ENCODE measurements at regions not wholly inside any gene's neighbourhood (a gene's known extent, or its start where the extent isn't known, plus 50 kb on each side); places are given as distances from the start of the nearest gene placed in this dataset.
"Not testable (repeated sequence)": the region's sequence is repeated elsewhere in the genome, so short reads cannot be mapped to it uniquely, and the experiment has no call there.

GRCh38 chr4:137468836-137469235 is 63.5 kb downstream of the PCDH18 start:
- no peak for DNase-seq (ENCODE audit: low spot score)

GRCh38 chr4:137467537-137467936 is 64.8 kb downstream of the PCDH18 start:
- DNase-seq (ENCODE audit: low spot score), result no peak

GRCh38 chr4:137463377-137464003 is 68.8 kb downstream of the PCDH18 start:
- no peak for DNase-seq (ENCODE audit: low spot score)

GRCh38 chr4:137455647-137456321 is 76.5 kb downstream of the PCDH18 start:
- DNase-seq (ENCODE audit: low spot score), result no peak

- DNase-seq (ENCODE audit: low spot score), result no peak
Measured at GRCh38 chr4:137454767-137455166, 77.5 kb downstream of the PCDH18 start.

GRCh38 chr4:137452799-137453198 is 79.5 kb downstream of the PCDH18 start:
- DNase-seq (ENCODE audit: low spot score), result no peak

- DNase-seq (ENCODE audit: low spot score), result no peak
Measured at GRCh38 chr4:137451172-137451825, 81.0 kb downstream of the PCDH18 start.

GRCh38 chr4:137448402-137448801 is 83.9 kb downstream of the PCDH18 start:
- no peak for DNase-seq (ENCODE audit: low spot score)

- no peak for DNase-seq (ENCODE audit: low spot score)
Measured at GRCh38 chr4:137446071-137446470, 86.2 kb downstream of the PCDH18 start.

- DNase-seq (ENCODE audit: low spot score), result no peak
Measured at GRCh38 chr4:137443031-137443800, 89.1 kb downstream of the PCDH18 start.

GRCh38 chr4:137432446-137433311 is 99.6 kb downstream of the PCDH18 start:
- DNase-seq (ENCODE audit: low spot score), result no peak

GRCh38 chr4:137430171-137430570 is 102.1 kb downstream of the PCDH18 start:
- no peak for DNase-seq (ENCODE audit: low spot score)

- DNase-seq (ENCODE audit: low spot score), result no peak
Measured at GRCh38 chr4:137427411-137427810, 104.9 kb downstream of the PCDH18 start.

GRCh38 chr4:137425281-137425680 is 107.0 kb downstream of the PCDH18 start:
- no peak for DNase-seq (ENCODE audit: low spot score)

GRCh38 chr4:137422666-137423065 is 109.6 kb downstream of the PCDH18 start:
- no peak for DNase-seq (ENCODE audit: low spot score)

GRCh38 chr4:137421796-137422195 is 110.5 kb downstream of the PCDH18 start:
- DNase-seq (ENCODE audit: low spot score), result no peak

GRCh38 chr4:137420901-137421396 is 111.3 kb downstream of the PCDH18 start:
- DNase-seq (ENCODE audit: low spot score), result no peak

GRCh38 chr4:137417676-137418075 is 114.6 kb downstream of the PCDH18 start:
- no peak for DNase-seq (ENCODE audit: low spot score)

- no peak for DNase-seq (ENCODE audit: low spot score)
Measured at GRCh38 chr4:137414802-137415201, 117.5 kb downstream of the PCDH18 start.

GRCh38 chr4:137408527-137409177 is 123.6 kb downstream of the PCDH18 start:
- DNase-seq (ENCODE audit: low spot score), result no peak

GRCh38 chr4:137405833-137406232 is 126.5 kb downstream of the PCDH18 start:
- not testable (repeated sequence) for DNase-seq (ENCODE audit: low spot score)

Data from hematopoietic multipotent progenitor cell treated with erythropoietin and hydrocortisone succinate and interleukin-3 and kit ligand, for 15 days (in vitro differentiated cells).